ENCODE measurements at regions not wholly inside any gene's neighbourhood (a gene's known extent, or its start where the extent isn't known, plus 50 kb on each side); places are given as distances from the start of the nearest gene placed in this dataset.
A peak's percentile ranks its signal among the peaks of the same experiment; 100 is the strongest.
"Not testable (repeated sequence)": the region's sequence is repeated elsewhere in the genome, so short reads cannot be mapped to it uniquely, and the experiment has no call there.

DNA sequence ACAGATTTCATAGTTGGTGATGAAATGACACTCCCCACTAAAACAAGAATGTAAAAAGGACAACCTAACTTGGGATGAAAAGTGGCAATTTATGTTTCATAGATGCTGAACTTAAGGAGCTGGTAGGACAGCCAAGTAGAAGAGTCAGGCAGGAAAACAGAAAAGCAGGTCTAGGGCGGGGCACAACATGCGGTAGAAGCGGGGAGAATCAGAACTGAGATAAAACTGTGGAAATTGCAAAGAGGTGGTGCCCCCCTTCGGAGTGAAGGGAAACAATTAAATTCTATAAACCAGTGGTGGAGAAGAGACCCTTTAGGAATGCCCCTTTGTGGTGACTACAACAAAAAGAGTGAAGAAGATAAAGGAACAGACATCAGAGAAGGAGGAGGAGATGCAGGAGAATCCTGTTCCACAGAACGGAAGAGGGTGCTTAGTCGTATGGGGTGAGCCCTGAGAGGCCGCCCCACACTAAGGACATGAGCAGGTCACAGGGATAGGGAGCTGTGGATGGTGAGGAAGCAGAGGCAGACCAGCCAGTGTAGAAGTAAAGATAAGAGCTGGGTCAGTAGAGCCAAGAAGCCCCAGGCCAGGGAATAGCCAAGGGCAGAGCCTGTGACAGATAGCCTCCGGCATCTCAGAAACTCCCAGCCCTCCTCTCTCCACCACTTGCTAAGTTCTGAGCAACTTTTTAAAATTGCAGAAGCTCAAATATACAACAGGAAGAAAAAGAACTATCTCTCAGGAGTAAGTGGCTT is 100.3 kb upstream of the DOCK9 start:
- DNase-seq, result no peak

GRCh38 chr13:99080131-99080530 is 102.3 kb upstream of the DOCK9 start:
- no peak for DNase-seq

DNA sequence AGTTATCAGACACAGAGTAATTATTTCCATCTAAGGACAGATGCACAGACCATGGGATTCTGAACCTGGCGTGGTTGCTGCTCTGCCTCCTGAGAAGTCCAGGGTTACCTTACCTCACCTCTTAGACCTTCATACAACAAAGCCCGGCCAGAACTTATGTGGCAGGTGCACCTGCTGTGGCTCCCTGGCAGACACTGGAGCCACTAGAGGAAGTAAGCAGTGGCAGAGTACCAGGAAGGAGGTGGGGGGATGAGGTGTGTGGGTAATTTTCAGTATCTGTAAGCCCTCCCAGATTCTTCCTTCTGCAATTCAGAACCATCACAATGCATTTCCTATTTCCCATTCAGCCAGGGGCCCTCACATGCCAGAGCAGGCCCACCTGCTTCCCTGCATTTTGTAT is 106.1 kb upstream of the DOCK9 start:
- DNase-seq, result no peak

- peak; percentile 26 to 28 for DNase-seq
Observed at GRCh38 chr13:99085139-99085807, 107.4 kb upstream of the DOCK9 start.

- DNase-seq, result no peak
Observed at GRCh38 chr13:99085808-99086266, 108.0 kb upstream of the DOCK9 start.

GRCh38 chr13:99086267-99087097 is 108.6 kb upstream of the DOCK9 start:
- DNase-seq, result peak; percentile 60 to 70

- DNase-seq, result peak; percentile 93 to 94
Observed at GRCh38 chr13:99087098-99087953, 109.5 kb upstream of the DOCK9 start.

DNA sequence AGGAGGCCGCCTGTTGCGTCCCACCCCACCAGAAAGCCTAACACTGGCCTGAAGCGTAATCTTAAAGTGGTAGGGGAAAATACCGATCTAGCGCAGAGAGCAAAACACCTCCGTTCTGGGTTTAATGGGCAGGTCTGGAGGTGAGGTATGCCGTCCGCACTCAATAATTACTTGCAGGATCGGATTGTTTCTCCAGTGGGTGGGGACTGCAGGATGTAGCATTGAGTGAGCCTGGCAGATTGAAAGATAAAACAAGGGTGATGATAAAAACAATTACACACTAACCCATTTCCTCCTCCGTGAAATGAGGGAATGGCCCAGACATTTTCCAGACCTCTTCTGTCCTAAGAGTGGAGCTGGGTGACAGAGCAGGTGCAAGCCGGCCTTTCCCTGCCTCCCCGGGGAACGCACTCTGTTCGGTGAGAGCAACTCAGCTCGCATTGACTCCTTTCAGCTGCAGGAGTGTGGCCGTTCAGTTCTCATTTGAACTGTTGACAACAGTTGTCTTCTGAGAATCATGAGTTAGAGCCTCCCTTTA is 110.2 kb upstream of the DOCK9 start:
- DNase-seq, result peak; percentile 26 to 40

- DNase-seq, result no peak
Observed at GRCh38 chr13:99093997-99094396, 106.7 kb upstream of the UBAC2 start.

GRCh38 chr13:99101831-99102230 is 98.8 kb upstream of the UBAC2 start:
- DNase-seq, result not testable (repeated sequence)

DNA sequence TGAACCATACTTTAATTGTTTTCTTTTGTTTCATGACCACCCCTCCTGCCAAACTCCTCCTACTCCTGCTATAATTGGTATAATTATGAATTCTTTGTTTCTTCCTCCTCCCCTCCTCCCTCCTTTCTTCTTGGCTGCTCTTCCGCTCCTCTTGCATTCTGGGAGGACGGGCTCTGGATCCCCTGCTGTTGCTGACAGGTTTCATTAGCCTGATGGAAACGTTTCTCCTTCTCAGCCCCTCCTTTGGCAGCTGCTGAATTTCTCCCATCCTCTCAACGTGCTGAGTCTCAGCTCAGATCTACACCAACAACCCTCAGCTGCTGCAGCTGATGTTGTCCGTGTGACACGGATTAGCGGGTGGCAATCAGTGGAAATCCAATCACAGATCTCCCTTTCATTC is 97.1 kb upstream of the UBAC2 start:
- DNase-seq, result no peak

DNA sequence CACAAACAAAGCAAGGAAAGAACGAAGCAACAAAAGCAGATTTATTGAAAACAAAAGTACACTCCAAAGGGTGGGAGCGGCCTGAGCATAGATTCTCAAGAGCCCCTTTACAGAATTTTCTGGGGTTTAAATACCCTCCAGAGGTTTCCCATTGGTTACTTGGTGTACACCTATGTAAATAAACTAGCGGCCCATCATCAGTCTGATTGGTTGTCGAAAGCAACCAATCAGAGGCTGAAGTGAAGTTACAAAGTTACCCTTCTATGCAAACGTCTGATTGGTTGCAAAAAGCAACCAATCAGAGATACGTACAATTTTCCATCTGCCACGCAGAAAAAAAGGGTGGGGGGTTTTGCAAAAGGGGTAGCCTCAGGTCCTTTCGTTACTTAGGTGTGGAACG is 96.3 kb upstream of the UBAC2 start:
- no peak for DNase-seq

DNA sequence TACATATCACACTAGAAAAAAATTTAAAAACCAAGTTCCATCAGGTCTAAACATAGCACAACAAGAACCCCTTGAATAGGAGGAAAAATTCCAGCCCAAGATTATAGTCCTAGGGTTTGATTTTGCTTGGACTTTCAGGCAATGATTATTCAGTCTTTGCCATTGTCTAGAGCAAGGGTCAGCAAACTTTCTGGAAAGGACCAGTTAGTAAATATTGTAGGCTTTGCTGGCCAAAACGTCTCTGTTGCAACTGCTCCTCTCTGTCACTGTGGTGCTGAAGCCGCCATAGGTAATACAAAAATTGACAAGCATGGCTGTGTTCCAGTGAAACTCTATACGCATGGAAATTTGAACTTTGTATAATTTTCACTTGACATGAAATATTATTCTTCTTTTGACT is 95.5 kb upstream of the UBAC2 start:
- DNase-seq, result no peak

GRCh38 chr13:99113351-99113750 is 87.3 kb upstream of the UBAC2 start:
- no peak for DNase-seq

DNA sequence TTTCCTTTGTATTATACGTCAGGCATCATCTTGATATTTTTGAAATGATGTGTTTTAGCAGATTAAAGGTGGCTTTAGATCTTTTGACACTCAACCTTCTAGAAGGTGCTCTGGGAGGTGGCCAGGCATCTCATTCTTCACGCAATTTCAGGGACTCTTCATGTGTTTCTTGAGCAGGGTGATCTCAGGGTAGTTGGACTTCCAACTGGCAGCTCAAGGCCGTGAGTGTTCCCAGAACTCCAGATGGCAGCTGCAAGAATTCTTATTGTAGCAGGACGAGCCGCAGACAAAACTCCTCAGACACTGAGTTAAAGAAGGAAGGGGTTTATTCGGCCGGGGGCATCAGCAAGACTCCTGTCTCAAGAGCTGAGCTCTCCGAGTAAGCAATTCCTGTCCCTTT is 82.5 kb upstream of the UBAC2 start:
- DNase-seq, result no peak

DNA sequence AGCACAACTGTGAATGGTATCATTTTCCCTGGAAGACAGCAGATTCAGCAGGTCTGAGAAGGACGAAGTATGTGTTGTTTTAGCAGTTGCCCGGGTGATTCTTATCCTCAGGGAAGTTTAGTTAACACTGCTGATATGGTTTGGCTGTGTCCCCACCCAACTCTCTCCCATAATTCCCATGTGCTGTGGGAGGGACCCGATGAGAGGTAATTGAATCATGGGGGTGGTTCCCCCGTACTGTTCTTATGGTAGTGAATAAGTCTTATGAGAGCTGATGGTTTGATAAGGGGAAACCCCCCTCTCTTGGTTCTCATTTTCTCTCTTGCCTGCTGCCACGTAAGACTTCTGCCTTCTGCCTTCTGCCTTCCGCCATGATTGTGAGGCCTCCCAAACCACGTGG is 81.0 kb upstream of the UBAC2 start:
- DNase-seq, result peak; percentile 43 to 53

DNA sequence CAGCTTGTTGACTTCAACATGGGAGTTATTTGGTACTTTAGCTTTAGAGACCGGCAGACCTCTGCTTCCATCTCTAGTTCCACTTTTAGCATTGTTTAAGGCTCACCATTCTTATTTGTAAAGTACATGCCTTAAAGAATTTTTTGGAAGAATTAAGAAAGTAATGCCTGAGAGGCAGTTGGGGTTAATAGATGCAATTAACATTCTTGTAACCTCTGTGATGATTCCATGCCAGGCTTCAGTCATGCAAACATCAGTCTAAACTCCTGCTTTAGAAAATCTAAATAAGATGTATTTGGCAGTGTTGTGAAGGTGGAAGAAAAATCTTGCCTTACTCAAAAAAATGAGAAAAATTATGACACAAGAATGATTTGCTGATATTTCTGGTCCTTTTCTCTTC is 79.9 kb upstream of the UBAC2 start:
- no peak for DNase-seq

DNA sequence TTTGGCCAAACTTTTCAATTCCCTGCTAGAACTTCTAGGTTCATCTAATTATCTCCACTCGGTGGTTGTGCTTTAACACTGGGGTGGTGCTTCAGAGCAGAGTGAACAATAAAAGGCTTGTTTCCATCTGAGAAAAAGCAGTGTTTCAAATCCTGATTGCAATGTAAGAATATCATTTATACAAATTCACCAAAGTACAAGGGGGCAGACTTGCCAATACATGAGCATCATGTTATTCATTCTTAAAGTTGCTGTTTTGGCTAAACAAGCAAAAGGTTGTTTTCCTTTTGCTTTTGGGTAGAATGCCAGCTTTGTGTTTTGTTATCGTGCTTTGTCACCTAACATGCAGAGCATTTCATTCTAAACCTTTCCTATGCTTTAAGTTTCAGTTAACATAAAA is 78.5 kb upstream of the UBAC2 start:
- DNase-seq, result no peak

GRCh38 chr13:99123101-99124045 is 77.3 kb upstream of the UBAC2 start:
- DNase-seq, result no peak

- DNase-seq, result no peak
Observed at GRCh38 chr13:99124046-99124400, 76.6 kb upstream of the UBAC2 start.

DNA sequence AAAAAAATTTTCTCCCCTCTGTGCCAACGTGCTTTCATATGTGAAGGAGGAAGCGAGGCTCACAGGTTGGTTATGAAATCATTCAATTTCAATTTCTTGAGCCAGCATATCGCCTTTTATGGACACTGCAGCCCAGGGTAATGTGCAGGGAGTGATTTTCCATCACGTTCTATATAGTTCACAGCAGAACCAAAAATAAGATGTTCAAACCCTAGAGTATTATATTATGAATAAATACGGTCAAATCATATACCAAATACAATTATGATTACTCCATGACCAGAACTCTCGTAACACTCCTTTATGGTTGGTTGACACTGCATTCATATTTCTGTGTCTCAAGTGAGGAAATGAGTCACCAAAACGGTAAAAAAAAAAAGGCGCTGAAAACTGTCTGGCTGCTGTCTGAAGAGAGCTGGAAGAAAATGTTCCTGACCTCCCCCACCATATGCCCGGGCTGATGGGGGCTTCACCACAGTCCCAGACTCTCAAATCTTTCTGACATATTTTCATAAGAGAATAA is 75.8 kb upstream of the UBAC2 start:
- DNase-seq, result peak in 1 of 2 experiments; percentile 13
